ENCODE measurements at regions not wholly inside any gene's neighbourhood (a gene's known extent, or its start where the extent isn't known, plus 50 kb on each side); places are given as distances from the start of the nearest gene placed in this dataset.
A peak's percentile ranks its signal among the peaks of the same experiment; 100 is the strongest.

DNA sequence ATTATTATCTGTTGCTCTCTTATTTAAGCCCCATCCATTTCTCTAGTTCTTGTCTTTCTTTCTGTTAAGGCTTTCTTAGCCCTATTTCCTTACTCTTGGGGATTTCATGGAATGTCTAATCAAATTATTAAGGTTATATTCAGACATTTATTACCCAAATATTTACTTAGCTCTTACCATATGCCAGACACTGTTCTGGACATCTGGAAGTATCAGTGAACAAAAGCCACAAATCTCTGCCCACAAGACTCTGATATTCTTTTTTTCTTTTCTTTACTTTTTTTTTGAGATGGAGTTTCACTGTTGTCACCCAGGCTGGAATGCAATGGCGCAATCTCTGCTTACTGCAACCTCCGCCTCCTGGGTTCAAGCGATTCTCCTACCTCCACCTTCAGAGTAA lies 74.3 kb upstream of the NBL1 start:
- TF ChIP-seq, protein P1, sequence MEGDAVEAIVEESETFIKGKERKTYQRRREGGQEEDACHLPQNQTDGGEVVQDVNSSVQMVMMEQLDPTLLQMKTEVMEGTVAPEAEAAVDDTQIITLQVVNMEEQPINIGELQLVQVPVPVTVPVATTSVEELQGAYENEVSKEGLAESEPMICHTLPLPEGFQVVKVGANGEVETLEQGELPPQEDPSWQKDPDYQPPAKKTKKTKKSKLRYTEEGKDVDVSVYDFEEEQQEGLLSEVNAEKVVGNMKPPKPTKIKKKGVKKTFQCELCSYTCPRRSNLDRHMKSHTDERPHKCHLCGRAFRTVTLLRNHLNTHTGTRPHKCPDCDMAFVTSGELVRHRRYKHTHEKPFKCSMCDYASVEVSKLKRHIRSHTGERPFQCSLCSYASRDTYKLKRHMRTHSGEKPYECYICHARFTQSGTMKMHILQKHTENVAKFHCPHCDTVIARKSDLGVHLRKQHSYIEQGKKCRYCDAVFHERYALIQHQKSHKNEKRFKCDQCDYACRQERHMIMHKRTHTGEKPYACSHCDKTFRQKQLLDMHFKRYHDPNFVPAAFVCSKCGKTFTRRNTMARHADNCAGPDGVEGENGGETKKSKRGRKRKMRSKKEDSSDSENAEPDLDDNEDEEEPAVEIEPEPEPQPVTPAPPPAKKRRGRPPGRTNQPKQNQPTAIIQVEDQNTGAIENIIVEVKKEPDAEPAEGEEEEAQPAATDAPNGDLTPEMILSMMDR (IDR thresholded peaks at IDR 0.05; ENCODE audit: low read length, missing control alignments), result no peak
- no peak for DNase-seq (ENCODE audit: low read depth)
- no peak overlapping the region for H3K4me3 ChIP-seq (replicated peaks; ENCODE audit: low read depth, low read length)

DNA sequence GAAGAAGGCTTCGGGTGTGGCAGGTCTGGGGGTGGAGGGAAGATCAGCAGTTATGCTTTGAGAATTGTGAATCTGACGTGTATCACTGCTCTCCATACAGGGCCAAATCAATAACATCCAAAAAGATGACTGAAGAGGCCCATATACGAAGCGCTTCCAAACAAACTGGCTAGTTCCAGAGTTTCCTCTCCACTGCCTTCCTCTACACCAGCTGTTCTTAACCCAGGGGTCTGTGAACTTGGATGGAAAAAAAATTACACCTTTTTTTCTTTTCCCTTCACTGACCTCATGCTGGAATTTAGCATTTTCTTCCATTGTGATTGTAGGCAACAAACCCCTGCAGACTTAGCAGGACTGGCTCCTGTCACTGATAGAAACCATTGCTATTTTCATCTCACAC lies 77.1 kb upstream of the NBL1 start:
- no peak overlapping the region for H3K4me3 ChIP-seq (replicated peaks; ENCODE audit: low read depth, low read length)
- no peak for DNase-seq (ENCODE audit: low read depth)
- TF ChIP-seq, protein P1 (IDR thresholded peaks at IDR 0.05; ENCODE audit: low read length, missing control alignments), result no peak

DNA sequence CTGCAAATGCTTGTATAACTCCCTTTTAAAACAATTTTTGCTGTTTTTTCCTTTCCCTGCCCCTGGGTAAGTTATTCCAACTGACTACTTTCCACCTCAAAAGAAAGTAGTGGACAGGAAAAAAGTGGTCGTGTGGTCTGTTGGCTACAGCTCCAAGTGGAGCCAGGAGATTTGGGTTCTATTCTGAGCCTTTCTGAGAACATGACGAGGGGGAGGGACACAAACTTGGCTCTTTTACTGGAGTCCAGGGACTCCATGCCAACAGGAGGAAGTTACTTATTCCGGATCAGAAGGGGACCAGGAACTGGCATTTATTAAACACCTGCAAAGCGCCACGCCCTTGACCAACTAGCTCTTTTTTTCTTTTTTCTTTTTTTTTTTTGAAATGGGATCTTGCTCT lies 79.0 kb upstream of the CAPZB start:
- TF ChIP-seq, protein P1 (IDR thresholded peaks at IDR 0.05; ENCODE audit: low read length, missing control alignments), result no peak
- no peak overlapping the region for H3K4me3 ChIP-seq (replicated peaks; ENCODE audit: low read depth, low read length)
- no peak for DNase-seq (ENCODE audit: low read depth)

DNA sequence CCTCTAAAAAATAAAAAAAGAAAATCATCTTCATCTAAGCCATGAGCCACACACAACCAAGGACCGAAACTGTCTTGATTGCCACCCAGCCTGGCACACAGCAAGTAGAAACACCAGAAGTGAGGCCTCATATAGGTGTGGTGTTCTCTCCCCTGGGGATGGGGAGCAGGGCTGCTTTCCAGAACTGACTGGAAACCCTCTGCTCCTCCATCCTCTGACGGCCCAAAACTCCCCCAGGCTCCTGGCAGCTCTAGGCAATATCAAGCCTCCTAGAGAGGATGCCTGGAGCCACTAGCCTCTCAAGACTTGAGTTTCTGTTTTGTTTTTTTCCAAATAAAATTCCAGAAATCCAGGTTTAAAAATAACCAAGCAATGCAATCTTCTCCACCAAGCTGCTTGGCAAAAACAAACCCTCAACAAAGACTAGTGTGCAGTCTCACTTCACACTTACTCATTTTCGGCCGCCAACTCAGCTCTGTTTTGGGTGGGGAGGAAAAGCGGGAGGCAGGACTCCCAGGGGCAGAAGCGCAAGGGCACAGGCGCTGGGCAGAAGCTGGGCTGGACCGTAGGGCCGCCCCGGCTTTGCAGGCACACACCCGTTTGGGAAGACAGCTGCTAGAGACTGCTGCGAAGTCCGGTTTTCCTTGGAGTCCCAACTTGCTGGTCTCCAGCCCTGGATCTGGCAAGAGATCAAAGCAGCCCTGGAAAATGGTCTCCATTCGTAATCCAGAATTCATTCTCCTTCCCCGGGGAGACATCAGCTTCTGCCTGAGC lies 78.2 kb upstream of the CAPZB start:
- TF ChIP-seq, protein P1 (IDR thresholded peaks at IDR 0.05; ENCODE audit: low read length, missing control alignments), result no peak
- peak; percentile 37 for DNase-seq (ENCODE audit: low read depth)
- peak overlapping the region; percentile 24 for H3K4me3 ChIP-seq (replicated peaks; ENCODE audit: low read depth, low read length)

DNA sequence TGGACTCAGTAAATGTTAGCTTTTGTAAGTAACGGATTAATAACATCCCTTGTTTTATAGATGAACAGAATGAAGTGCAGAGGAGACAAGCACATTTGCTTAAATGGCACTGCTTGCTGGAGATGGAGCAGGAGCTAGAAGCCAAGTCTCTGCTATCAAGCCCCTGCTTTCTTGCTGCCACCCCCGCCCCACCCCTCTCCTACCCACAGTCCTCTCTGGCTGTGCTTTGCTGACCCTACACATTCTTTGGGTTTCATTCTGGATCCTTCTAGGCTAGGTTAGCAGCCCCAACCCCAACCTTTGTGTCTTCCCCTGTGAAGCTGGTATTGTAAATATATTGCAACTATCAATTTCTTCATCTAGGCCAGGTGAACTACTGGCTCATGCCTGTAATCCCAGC lies 77.5 kb upstream of the CAPZB start:
- DNase-seq (ENCODE audit: low read depth), result no peak
- H3K4me3 ChIP-seq (replicated peaks; ENCODE audit: low read depth, low read length), result no peak overlapping the region
- TF ChIP-seq, protein P1 (IDR thresholded peaks at IDR 0.05; ENCODE audit: low read length, missing control alignments), result no peak

DNA sequence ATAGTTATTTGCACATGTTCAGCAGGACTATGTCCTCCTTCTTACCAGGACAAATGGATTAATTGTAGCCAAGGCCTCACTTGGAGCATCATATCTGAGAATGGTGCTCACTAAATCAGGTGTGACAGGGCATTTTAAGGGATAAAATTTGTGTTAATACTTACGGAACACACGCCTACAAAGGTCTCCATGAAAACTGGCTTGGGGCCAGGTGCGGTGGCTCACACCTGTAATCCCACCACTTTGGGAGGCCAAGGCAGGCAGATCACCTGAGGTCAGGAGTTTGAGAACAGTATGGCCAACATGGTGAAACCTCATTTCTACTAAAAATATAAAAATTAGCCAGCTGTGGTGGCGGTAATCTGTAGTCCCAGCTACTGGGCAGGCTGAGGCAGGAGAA lies 75.1 kb upstream of the CAPZB start:
- no peak overlapping the region for H3K4me3 ChIP-seq (replicated peaks; ENCODE audit: low read depth, low read length)
- TF ChIP-seq, protein P1 (IDR thresholded peaks at IDR 0.05; ENCODE audit: low read length, missing control alignments), result no peak
- DNase-seq (ENCODE audit: low read depth), result no peak

DNA sequence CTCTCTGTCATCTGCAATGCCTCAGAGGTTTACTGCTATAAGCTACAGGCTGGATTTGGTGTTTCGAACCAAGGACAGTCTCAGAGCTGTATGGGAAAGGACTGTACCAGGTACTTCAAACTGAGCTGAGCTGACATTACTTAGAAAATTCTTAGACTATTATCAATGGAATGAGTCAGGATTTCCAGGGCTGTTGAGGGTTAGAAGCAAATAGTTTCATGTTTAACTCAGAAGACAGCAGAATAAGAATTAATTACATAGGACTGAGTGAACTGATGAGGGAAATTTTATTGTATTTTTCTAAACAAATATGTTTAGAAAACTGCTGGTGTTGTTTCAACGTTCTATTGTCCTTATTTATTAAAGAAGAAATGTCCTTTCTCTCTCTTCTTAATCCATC lies 74.3 kb upstream of the CAPZB start:
- DNase-seq (ENCODE audit: low read depth), result peak; percentile 64
- TF ChIP-seq, protein P1 (IDR thresholded peaks at IDR 0.05; ENCODE audit: low read length, missing control alignments), result no peak
- H3K4me3 ChIP-seq (replicated peaks; ENCODE audit: low read depth, low read length), result no peak overlapping the region
